Ishikawa (cell line): ENCODE measurements at regions not wholly inside any gene's neighbourhood (a gene's known extent, or its start where the extent isn't known, plus 50 kb on each side); places are given as distances from the start of the nearest gene placed in this dataset.

Experiments used
- CEBPB ChIP-seq: IDR thresholded peaks from 2 replicates; pipeline ENCODE4 v1.6.1; 2012
- CREB1 ChIP-seq: IDR thresholded peaks from 2 replicates; pipeline ENCODE4 v1.6.1; 2012; ENCODE audit warnings: low read depth
- EGR1 ChIP-seq: IDR thresholded peaks from 2 replicates; pipeline ENCODE4 v1.6.1; 2012
- EP300 ChIP-seq: IDR thresholded peaks from 2 replicates; pipeline ENCODE4 v1.6.1; 2012; ENCODE audit warnings: borderline replicate concordance
- MAX ChIP-seq: IDR thresholded peaks from 2 replicates; pipeline ENCODE4 v1.6.1; 2012
- REST ChIP-seq: IDR thresholded peaks from 2 replicates; pipeline ENCODE4 v1.6.1; 2012; ENCODE audit warnings: low read depth, mild to moderate bottlenecking
- TAF1 ChIP-seq: IDR thresholded peaks from 2 replicates; pipeline ENCODE4 v1.6.1; 2012; ENCODE audit warnings: low read depth, mild to moderate bottlenecking
- TCF12 ChIP-seq: IDR thresholded peaks from 2 replicates; pipeline ENCODE4 v1.6.1; 2012; ENCODE audit warnings: low read depth
- TEAD4 ChIP-seq: IDR thresholded peaks from 2 replicates; pipeline ENCODE4 v1.6.1; 2012
- USF1 ChIP-seq: IDR thresholded peaks from 2 replicates; pipeline ENCODE4 v1.6.1; 2012
- YY1 ChIP-seq: IDR thresholded peaks from 2 replicates; pipeline ENCODE4 v1.6.1; 2012; ENCODE audit warnings: low read depth

GRCh38 chr6:156416391-156416790 is 360.8 kb upstream of the ARID1B start:
- no peak for TF ChIP-seq EP300
- no peak for TF ChIP-seq MAX
- TF ChIP-seq REST: no peak
- no peak for TF ChIP-seq EGR1
- no peak for TF ChIP-seq YY1
- TF ChIP-seq TAF1: no peak
- no peak for TF ChIP-seq CREB1
- no peak for TF ChIP-seq CEBPB
- TF ChIP-seq TCF12: no peak
- no peak for TF ChIP-seq TEAD4
- TF ChIP-seq USF1: no peak
